Spleen (tissue), 7 donors: ENCODE measurements at regions not wholly inside any gene's neighbourhood (a gene's known extent, or its start where the extent isn't known, plus 50 kb on each side); places are given as distances from the start of the nearest gene placed in this dataset.

Experiments
- CTCF ChIP-seq, 11 experiments: fragments of 200-600 bp in 7 of 11; fragments of 450-650 bp in 4 of 11; sonication (generic) in 4 of 11; IDR thresholded peaks in 8 of 11; conservative IDR thresholded peaks in 3 of 11; 1 replicate in 7 of 11; 2 replicates in 4 of 11; pipeline versions ENCODE4 v1.4.0 to v1.8.0; 2016 to 2021; ENCODE audit warnings: antibody characterized with exemption in 11 of 11, inconsistent platforms in 4 of 11, mild to moderate bottlenecking in 1 of 11
- POLR2A ChIP-seq, 3 donors: fragments of 450-650 bp; IDR thresholded peaks; one replicate each; pipeline ENCODE4 v1.5.1; 2017; ENCODE audit warnings: antibody characterized with exemption in 3 of 3, mild to moderate bottlenecking in 1 of 3
- donor health status: DM: no; HTN: no; CAD: no; lungs with moderate emphysema.
- donor health status: DM: no; HTN: no; CAD: no.
- donor health status: DM: no; HTN: no; CAD: no.

GRCh38 chr5:130268489-130268888 lies 364.2 kb downstream of the CHSY3 start:
- TF ChIP-seq CTCF (IDR thresholded peaks at IDR 0.05 in 8 of 11, conservative IDR thresholded peaks at IDR 0.05 in 3 of 11) (no peak), POLR2A (IDR thresholded peaks at IDR 0.05) (no peak)
